ENCODE measurements at regions not wholly inside any gene's neighbourhood (a gene's known extent, or its start where the extent isn't known, plus 50 kb on each side); places are given as distances from the start of the nearest gene placed in this dataset.

DNA sequence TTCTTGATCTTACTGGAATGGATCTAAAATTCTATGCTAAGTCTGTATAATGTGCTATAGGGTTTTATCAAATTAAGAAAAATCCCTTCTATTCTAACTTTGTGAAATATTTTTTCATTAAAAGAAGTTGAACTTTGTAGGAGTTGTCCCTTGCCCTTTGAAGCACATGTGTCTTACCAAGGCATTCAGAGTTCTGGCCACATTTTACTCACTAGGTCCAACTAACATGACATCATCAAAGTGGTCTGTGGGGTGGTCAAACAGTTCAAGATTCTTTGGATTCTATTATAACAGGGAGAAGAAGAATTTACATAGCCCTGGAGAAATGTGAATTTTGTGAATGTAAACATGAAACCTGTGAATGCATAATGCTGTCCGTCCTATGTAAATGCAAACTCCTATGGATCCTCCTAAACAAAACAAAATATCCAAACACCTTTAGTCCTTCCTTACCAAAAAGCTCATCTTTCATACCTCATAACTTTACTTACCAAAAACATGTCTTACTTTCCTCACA is 88.7 kb downstream of the EBNA1BP2 start:
- DNase-seq (ENCODE audit: low spot score in 2 of 2), result no peak
- H3K4me1 ChIP-seq, result no peaks in the 10 kb centered on the region
- H3K9me3 ChIP-seq, result no peaks in the 10 kb centered on the region
- H3K27ac ChIP-seq, result no peak overlapping the region
- H3K4me3 ChIP-seq, result no peak overlapping the region
- TF ChIP-seq, protein P1, sequence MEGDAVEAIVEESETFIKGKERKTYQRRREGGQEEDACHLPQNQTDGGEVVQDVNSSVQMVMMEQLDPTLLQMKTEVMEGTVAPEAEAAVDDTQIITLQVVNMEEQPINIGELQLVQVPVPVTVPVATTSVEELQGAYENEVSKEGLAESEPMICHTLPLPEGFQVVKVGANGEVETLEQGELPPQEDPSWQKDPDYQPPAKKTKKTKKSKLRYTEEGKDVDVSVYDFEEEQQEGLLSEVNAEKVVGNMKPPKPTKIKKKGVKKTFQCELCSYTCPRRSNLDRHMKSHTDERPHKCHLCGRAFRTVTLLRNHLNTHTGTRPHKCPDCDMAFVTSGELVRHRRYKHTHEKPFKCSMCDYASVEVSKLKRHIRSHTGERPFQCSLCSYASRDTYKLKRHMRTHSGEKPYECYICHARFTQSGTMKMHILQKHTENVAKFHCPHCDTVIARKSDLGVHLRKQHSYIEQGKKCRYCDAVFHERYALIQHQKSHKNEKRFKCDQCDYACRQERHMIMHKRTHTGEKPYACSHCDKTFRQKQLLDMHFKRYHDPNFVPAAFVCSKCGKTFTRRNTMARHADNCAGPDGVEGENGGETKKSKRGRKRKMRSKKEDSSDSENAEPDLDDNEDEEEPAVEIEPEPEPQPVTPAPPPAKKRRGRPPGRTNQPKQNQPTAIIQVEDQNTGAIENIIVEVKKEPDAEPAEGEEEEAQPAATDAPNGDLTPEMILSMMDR (IDR thresholded peaks at IDR 0.05), result no peak
- TF ChIP-seq POLR2A (IDR thresholded peaks at IDR 0.05) (no peak), POLR2AphosphoS5 (IDR thresholded peaks at IDR 0.05) (no peak)
- no peaks in the 10 kb centered on the region for H3K27me3 ChIP-seq
- intact Hi-C loops (cut with DNase I; ENCODE audit: low total_unique reads), result no loop called here
- no peaks in the 10 kb centered on the region for H3K36me3 ChIP-seq

DNA sequence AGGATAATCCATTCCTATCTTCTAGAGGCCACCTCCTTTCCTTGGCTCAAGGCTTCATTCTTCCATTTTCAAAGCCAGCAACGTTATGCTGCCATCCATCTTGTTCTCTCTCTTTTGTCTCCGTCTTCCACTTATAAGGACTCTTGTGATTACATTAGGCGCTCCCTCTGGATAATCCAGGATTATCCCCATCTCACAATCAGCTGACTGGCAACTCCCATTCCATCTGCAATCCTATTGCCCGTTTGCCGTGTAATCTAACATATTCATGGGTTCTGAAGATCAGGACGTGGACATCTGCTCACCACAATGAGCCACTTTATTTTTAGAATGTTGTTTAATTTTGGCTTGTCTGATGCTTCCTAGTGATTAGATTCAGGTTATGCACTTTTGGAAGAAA is 89.3 kb downstream of the EBNA1BP2 start:
- Histone ChIP-seq H3K9me3 (no peaks in the 10 kb centered on the region), H3K27me3 (no peaks in the 10 kb centered on the region), H3K4me1 (no peaks in the 10 kb centered on the region), H3K36me3 (no peaks in the 10 kb centered on the region), H3K27ac (no peak overlapping the region), H3K4me3 (no peak overlapping the region)
- intact Hi-C loops (cut with DNase I; ENCODE audit: low total_unique reads), result no loop called here
- DNase-seq (ENCODE audit: low spot score in 2 of 2), result no peak
- TF ChIP-seq POLR2AphosphoS5 (IDR thresholded peaks at IDR 0.05) (no peak), POLR2A (IDR thresholded peaks at IDR 0.05) (no peak)
- TF ChIP-seq, protein P1 (IDR thresholded peaks at IDR 0.05), result no peak

DNA sequence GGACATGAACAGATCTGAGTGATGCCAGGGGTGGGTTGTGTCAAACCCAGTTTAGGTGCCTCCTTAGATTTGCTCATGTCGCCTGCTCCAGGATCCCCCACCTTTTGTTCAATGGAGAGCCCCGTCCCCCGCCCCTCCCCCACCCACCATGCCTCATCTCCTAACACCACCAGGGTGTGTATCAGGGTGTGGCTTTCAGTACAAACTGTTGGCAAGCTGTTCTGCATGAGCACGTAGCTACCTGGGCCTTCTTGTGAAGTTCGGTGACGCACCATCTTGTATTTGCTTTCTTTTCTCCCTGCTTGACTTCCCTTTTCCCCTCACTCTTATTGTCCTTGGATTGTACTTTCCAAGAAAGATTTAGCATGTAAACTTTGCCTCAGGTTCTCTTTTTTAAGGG is 94.8 kb downstream of the EBNA1BP2 start:
- Histone ChIP-seq H3K4me1 (no peaks in the 10 kb centered on the region), H3K27me3 (no peaks in the 10 kb centered on the region), H3K9me3 (no peaks in the 10 kb centered on the region), H3K4me3 (no peak overlapping the region), H3K27ac (no peak overlapping the region), H3K36me3 (no peaks in the 10 kb centered on the region)
- no peak for DNase-seq (ENCODE audit: low spot score in 2 of 2)
- TF ChIP-seq POLR2AphosphoS5 (IDR thresholded peaks at IDR 0.05) (no peak), POLR2A (IDR thresholded peaks at IDR 0.05) (no peak)
- TF ChIP-seq, protein P1 (IDR thresholded peaks at IDR 0.05), result no peak
- intact Hi-C loops (cut with DNase I; ENCODE audit: low total_unique reads), result no loop called here

DNA sequence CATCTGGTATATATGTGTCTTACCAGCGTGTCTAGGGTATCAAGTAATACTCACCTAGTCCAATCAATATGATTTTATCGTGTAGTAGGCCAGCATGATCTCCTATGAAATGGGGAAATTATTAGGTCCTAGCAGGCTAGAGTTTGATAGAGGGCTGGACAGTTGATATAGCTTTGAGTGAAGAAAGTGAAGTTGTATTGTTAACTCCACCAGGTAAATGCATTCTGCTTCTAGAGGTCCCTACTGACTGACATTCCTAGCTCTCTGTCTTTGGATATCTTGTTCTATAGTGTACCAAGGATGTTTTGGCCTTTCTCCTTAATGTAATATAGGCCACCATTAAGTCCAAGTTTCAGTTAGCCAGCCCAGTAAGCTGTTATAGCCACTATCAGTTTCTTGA is 97.4 kb downstream of the EBNA1BP2 start:
- no peaks in the 10 kb centered on the region for H3K36me3 ChIP-seq
- no peaks in the 10 kb centered on the region for H3K27me3 ChIP-seq
- H3K4me1 ChIP-seq, result no peaks in the 10 kb centered on the region
- intact Hi-C loops (cut with DNase I; ENCODE audit: low total_unique reads), result no loop called here
- no peaks in the 10 kb centered on the region for H3K9me3 ChIP-seq
- no peak for DNase-seq (ENCODE audit: low spot score in 2 of 2)
- TF ChIP-seq, protein P1 (IDR thresholded peaks at IDR 0.05), result no peak
- TF ChIP-seq POLR2AphosphoS5 (IDR thresholded peaks at IDR 0.05) (no peak), POLR2A (IDR thresholded peaks at IDR 0.05) (no peak)
- H3K4me3 ChIP-seq, result no peak overlapping the region
- no peak overlapping the region for H3K27ac ChIP-seq

DNA sequence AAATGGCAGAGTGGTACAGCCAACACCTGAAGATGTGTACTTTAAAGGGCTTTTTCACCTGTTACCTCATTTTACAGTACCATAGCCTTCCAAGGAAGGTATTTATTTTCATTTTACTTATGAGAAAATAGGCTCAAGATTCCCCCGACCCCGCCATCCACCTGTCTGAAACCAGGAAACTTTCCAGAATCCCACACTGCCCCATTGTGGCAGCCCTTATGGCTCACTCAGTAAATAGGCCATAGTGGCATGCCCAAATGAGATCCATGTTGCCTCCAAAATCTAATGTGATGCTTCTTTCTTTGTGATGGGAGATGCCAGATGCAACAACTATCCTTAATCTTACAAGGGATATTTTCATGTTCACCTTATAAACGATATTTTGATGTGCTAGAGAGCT is 97.8 kb downstream of the EBNA1BP2 start:
- Histone ChIP-seq H3K4me3 (no peak overlapping the region), H3K27ac (no peak overlapping the region), H3K27me3 (no peaks in the 10 kb centered on the region), H3K4me1 (no peaks in the 10 kb centered on the region), H3K36me3 (no peaks in the 10 kb centered on the region), H3K9me3 (no peaks in the 10 kb centered on the region)
- intact Hi-C loops (cut with DNase I; ENCODE audit: low total_unique reads), result no loop called here
- no peak for TF ChIP-seq POLR2A (IDR thresholded peaks at IDR 0.05)
- TF ChIP-seq, protein P1 (IDR thresholded peaks at IDR 0.05), result no peak
- TF ChIP-seq POLR2AphosphoS5 (IDR thresholded peaks at IDR 0.05), result no peak
- DNase-seq (ENCODE audit: low spot score in 2 of 2), result no peak
